CD4-positive, alpha-beta T cell treated with Interleukin-4 for 4 hours (primary cell): ENCODE measurements at regions not wholly inside any gene's neighbourhood (a gene's known extent, or its start where the extent isn't known, plus 50 kb on each side); places are given as distances from the start of the nearest gene placed in this dataset.

Source experiments
- DNase-seq: peaks from one replicate; pipeline ENCODE4 v3.0.0-alpha.2; 2020

GRCh38 chr13:50326811-50327210 lies 311.6 kb downstream of the KCNRG start:
- DNase-seq, result no peak

GRCh38 chr13:50334115-50334778 lies 319.0 kb downstream of the KCNRG start:
- DNase-seq, result no peak

- DNase-seq, result no peak
Observed at GRCh38 chr13:50334944-50335343, 319.7 kb downstream of the KCNRG start.

- DNase-seq, result no peak
Observed at GRCh38 chr13:50339271-50339670, 324.0 kb downstream of the KCNRG start.

- DNase-seq, result no peak
Observed at GRCh38 chr13:50340146-50340545, 324.9 kb downstream of the KCNRG start.

GRCh38 chr13:50340551-50341287 lies 325.5 kb downstream of the KCNRG start:
- no peak for DNase-seq

- no peak for DNase-seq
Observed at GRCh38 chr13:50341526-50341925, 326.3 kb downstream of the KCNRG start.

GRCh38 chr13:50344717-50345116 lies 329.5 kb downstream of the KCNRG start:
- no peak for DNase-seq

GRCh38 chr13:50345804-50346203 lies 330.6 kb downstream of the KCNRG start:
- no peak for DNase-seq

- no peak for DNase-seq
Observed at GRCh38 chr13:50348371-50348770, 333.1 kb downstream of the KCNRG start.

- DNase-seq, result no peak
Observed at GRCh38 chr13:50352720-50353480, 337.7 kb downstream of the KCNRG start.

- DNase-seq, result no peak
Observed at GRCh38 chr13:50353651-50354415, 338.6 kb downstream of the KCNRG start.

- no peak for DNase-seq
Observed at GRCh38 chr13:50355797-50356196, 340.6 kb downstream of the KCNRG start.

- no peak for DNase-seq
Observed at GRCh38 chr13:50357136-50357535, 341.9 kb downstream of the KCNRG start.

- no peak for DNase-seq
Observed at GRCh38 chr13:50357586-50358118, 342.4 kb downstream of the KCNRG start.

GRCh38 chr13:50358231-50359040 lies 343.2 kb downstream of the KCNRG start:
- DNase-seq, result no peak

GRCh38 chr13:50359041-50359367 lies 343.8 kb downstream of the KCNRG start:
- no peak for DNase-seq

- DNase-seq, result no peak
Observed at GRCh38 chr13:50359779-50360178, 344.5 kb downstream of the KCNRG start.

- DNase-seq, result no peak
Observed at GRCh38 chr13:50360637-50361036, 345.4 kb downstream of the KCNRG start.

- peak; percentile 22 for DNase-seq
Observed at GRCh38 chr13:50361282-50361681, 346.0 kb downstream of the KCNRG start.

- peak; percentile 81 for DNase-seq
Observed at GRCh38 chr13:50365408-50366391, 350.5 kb downstream of the KCNRG start.
